KMS-11 (cell line): ENCODE measurements at regions not wholly inside any gene's neighbourhood (a gene's known extent, or its start where the extent isn't known, plus 50 kb on each side); places are given as distances from the start of the nearest gene placed in this dataset.

Experiments
- H2AFZ ChIP-seq: fragments of 200-600 bp; sonication (generic); 2 replicates; pipeline ENCODE4 v1.6.1; 2016; ENCODE audit warnings: antibody characterized with exemption, mixed run types, low read depth
- H3K27ac ChIP-seq: fragments of 200-600 bp; sonication (generic); 2 replicates; pipeline ENCODE4 v1.6.1; 2016; ENCODE audit warnings: mild to moderate bottlenecking, mixed run types
- H3K27me3 ChIP-seq: fragments of 200-600 bp; sonication (generic); 2 replicates; pipeline ENCODE4 v1.6.1; 2017; ENCODE audit warnings: mild to moderate bottlenecking, low read depth, mixed run types, moderate library complexity; ENCODE audit not compliant: insufficient read depth
- H3K36me3 ChIP-seq: fragments of 200-600 bp; sonication (generic); 2 replicates; pipeline ENCODE4 v1.6.1; 2017; ENCODE audit warnings: mild to moderate bottlenecking, mixed run types; ENCODE audit not compliant: insufficient read depth
- H3K4me1 ChIP-seq: fragments of 200-600 bp; sonication (generic); 2 replicates; pipeline ENCODE4 v1.6.1; 2016; ENCODE audit warnings: mild to moderate bottlenecking, low read depth, mixed run types; ENCODE audit not compliant: poor library complexity, severe bottlenecking
- H3K4me2 ChIP-seq: fragments of 200-600 bp; sonication (generic); 2 replicates; pipeline ENCODE4 v1.7.0; 2016; ENCODE audit warnings: mild to moderate bottlenecking, mixed run types
- H3K4me3 ChIP-seq: fragments of 200-600 bp; sonication (generic); IDR thresholded peaks from 2 replicates; pipeline ENCODE4 v1.6.1; 2017; ENCODE audit warnings: low read depth, low read length, mixed read lengths; ENCODE audit not compliant: insufficient read depth
- H3K79me2 ChIP-seq: fragments of 200-600 bp; sonication (generic); 2 replicates; pipeline ENCODE4 v1.6.1; 2016; ENCODE audit warnings: low read depth, mixed run types; ENCODE audit not compliant: insufficient read depth
- H3K9ac ChIP-seq: fragments of 200-600 bp; sonication (generic); 2 replicates; pipeline ENCODE4 v1.6.1; 2016; ENCODE audit warnings: mild to moderate bottlenecking, mixed run types
- H4K20me1 ChIP-seq: fragments of 200-600 bp; sonication (generic); 2 replicates; pipeline ENCODE4 v1.6.1; 2016; ENCODE audit warnings: mild to moderate bottlenecking, mixed run types; ENCODE audit not compliant: insufficient read depth
- TF ChIP-seq, protein P1 (sequence below): fragments of 200-600 bp; sonication (generic); conservative IDR thresholded peaks from 2 replicates; pipeline ENCODE4 v1.6.1; 2017; ENCODE audit warnings: low read depth, mild to moderate bottlenecking, antibody characterized with exemption, low read length, moderate library complexity, mixed read lengths

DNA sequence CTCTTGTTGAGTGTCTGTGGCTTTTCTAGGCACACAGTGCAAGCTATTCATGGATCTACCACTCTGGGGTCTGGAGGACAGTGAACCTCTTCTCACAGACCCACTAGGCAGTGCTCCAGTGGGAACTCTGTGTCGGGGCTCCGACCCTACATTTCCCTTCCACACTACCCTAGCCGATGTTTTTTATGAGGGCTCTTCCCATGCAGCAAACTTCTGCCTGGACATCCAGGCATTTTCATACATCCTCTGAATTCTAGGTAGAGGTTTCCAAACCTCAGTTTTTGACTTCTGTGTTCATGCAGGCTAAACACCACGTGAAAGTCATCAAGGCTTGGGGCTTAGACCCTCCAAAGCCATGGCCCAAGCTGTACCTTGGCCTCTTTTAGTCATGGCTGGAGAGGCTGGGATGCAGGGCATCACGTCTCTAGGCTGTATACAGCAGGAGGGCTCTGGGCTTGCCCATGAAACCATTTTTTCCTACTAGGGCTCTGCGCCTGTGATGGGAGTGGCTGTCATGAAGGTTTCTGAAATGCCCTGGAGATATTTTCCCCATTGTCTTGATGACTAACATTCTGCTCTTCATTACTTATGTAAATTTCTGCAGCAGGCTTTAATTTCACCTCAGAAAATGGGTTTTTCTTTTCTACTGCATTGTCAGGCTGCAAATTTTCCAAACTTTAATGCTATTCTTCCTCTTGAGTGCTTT is 249.8 kb upstream of the CPEB2 start:
- no peak overlapping the region for H3K4me3 ChIP-seq
- H3K27me3 ChIP-seq, result no peaks in the 10 kb centered on the region
- H3K36me3 ChIP-seq, result no peaks in the 10 kb centered on the region
- TF ChIP-seq, protein P1, sequence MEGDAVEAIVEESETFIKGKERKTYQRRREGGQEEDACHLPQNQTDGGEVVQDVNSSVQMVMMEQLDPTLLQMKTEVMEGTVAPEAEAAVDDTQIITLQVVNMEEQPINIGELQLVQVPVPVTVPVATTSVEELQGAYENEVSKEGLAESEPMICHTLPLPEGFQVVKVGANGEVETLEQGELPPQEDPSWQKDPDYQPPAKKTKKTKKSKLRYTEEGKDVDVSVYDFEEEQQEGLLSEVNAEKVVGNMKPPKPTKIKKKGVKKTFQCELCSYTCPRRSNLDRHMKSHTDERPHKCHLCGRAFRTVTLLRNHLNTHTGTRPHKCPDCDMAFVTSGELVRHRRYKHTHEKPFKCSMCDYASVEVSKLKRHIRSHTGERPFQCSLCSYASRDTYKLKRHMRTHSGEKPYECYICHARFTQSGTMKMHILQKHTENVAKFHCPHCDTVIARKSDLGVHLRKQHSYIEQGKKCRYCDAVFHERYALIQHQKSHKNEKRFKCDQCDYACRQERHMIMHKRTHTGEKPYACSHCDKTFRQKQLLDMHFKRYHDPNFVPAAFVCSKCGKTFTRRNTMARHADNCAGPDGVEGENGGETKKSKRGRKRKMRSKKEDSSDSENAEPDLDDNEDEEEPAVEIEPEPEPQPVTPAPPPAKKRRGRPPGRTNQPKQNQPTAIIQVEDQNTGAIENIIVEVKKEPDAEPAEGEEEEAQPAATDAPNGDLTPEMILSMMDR, result no peak
- H3K4me1 ChIP-seq, result no peaks in the 10 kb centered on the region
- H3K9ac ChIP-seq, result no peak overlapping the region
- no peaks in the 10 kb centered on the region for H3K79me2 ChIP-seq
- H3K4me2 ChIP-seq, result no peak overlapping the region
- H3K27ac ChIP-seq, result no peak overlapping the region
- no peak overlapping the region for H2AFZ ChIP-seq
- H4K20me1 ChIP-seq, result no peaks in the 10 kb centered on the region

DNA sequence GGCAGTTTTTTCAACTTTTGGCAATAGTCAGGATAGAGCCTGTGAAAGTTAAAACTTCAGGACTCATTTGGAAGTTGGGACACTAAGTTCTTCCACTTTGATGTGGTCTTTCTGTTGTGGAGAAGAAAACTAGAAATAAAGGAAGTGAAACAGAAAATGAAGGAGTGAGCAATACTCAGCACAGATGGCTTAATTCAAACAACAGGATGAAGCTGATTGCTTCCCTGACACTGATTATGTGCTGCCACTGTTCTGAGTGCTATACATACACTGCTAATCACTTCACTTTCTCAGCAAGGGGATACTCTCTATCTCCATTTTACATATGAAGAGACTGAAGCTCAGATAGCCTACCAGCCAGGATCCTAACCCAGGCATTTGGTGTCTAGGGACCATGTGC is 235.1 kb upstream of the CPEB2 start:
- no peaks in the 10 kb centered on the region for H3K36me3 ChIP-seq
- H3K9ac ChIP-seq, result no peak overlapping the region
- H3K79me2 ChIP-seq, result no peaks in the 10 kb centered on the region
- H2AFZ ChIP-seq, result no peak overlapping the region
- H3K4me2 ChIP-seq, result no peak overlapping the region
- H4K20me1 ChIP-seq, result no peaks in the 10 kb centered on the region
- peaks cover 6% of the 10 kb centered on the region for H3K4me1 ChIP-seq
- H3K27me3 ChIP-seq, result no peaks in the 10 kb centered on the region
- TF ChIP-seq, protein P1, result no peak
- H3K27ac ChIP-seq, result no peak overlapping the region
- H3K4me3 ChIP-seq, result no peak overlapping the region

DNA sequence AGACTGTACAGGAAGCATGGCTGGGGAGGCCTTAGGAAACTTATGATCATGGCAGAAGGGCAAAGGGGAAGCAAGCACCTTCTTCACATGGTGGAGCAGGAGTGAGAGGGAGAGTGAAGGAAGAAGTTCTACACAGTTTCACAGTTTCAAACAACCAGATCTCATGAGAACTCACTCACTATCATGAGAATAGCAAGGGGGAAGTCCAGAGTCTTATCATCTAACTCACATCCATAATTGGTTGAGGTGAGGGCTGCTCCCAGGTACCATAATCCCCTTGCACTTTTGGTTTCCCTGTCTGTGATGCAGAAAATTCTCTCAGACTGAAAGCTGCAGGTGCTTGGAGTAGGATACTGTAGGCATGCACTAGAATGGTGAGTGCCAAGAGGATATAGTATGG is 233.8 kb upstream of the CPEB2 start:
- H3K79me2 ChIP-seq, result no peaks in the 10 kb centered on the region
- no peaks in the 10 kb centered on the region for H3K36me3 ChIP-seq
- no peak overlapping the region for H3K4me2 ChIP-seq
- TF ChIP-seq, protein P1, result no peak
- peaks cover 6% of the 10 kb centered on the region for H3K4me1 ChIP-seq
- no peak overlapping the region for H3K9ac ChIP-seq
- H3K27me3 ChIP-seq, result no peaks in the 10 kb centered on the region
- no peak overlapping the region for H3K27ac ChIP-seq
- no peak overlapping the region for H3K4me3 ChIP-seq
- H4K20me1 ChIP-seq, result no peaks in the 10 kb centered on the region
- H2AFZ ChIP-seq, result no peak overlapping the region

DNA sequence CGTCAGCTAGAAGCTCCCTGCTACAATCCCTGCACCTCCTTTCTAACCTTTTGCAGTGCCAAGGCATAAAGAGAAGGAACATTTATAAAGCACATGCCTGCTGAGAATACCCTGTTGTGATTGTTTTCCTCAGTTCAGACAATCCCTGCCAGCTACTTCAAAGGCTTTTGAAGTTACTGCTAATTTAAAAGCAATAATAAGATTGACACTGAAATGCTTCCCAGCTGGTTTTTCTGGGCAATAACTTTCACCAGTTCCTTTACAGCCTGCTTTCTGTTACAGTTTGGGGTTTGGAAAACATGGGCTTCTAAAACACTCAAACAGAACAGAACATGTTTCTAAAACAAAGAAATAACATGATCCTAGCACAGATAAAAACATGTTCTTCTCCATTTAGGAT is 232.3 kb upstream of the CPEB2 start:
- TF ChIP-seq, protein P1, result no peak
- no peaks in the 10 kb centered on the region for H3K27me3 ChIP-seq
- no peaks in the 10 kb centered on the region for H3K79me2 ChIP-seq
- H4K20me1 ChIP-seq, result no peaks in the 10 kb centered on the region
- H3K9ac ChIP-seq, result no peak overlapping the region
- H3K4me1 ChIP-seq, result peaks cover 6% of the 10 kb centered on the region
- no peak overlapping the region for H3K4me2 ChIP-seq
- no peak overlapping the region for H3K4me3 ChIP-seq
- no peak overlapping the region for H2AFZ ChIP-seq
- no peaks in the 10 kb centered on the region for H3K36me3 ChIP-seq
- no peak overlapping the region for H3K27ac ChIP-seq
